Stomach (tissue), 4 donors: ENCODE measurements at regions not wholly inside any gene's neighbourhood (a gene's known extent, or its start where the extent isn't known, plus 50 kb on each side); places are given as distances from the start of the nearest gene placed in this dataset.

Experiments
- CTCF ChIP-seq, 7 experiments: fragments of 450-650 bp in 4 of 7; fragments of 200-600 bp in 3 of 7; sonication (generic) in 3 of 7; IDR thresholded peaks; one replicate each; pipeline ENCODE4 v1.5.1; 2016 to 2019; ENCODE audit warnings: antibody characterized with exemption in 7 of 7, control low read depth in 2 of 7, mild to moderate bottlenecking in 1 of 7
- POLR2A ChIP-seq, 4 donors: fragments of 450-650 bp; IDR thresholded peaks; one replicate each; pipeline ENCODE4 v1.6.1; 2016; ENCODE audit warnings: antibody characterized with exemption in 4 of 4, control low read depth in 2 of 4, mild to moderate bottlenecking in 1 of 4, moderate library complexity in 1 of 4
- POLR2AphosphoS5 ChIP-seq, 3 donors: sonication (generic); formaldehyde crosslinking; IDR thresholded peaks; one replicate each; pipeline ENCODE4 v1.6.1; 2016; ENCODE audit warnings: antibody characterized with exemption in 3 of 3

DNA sequence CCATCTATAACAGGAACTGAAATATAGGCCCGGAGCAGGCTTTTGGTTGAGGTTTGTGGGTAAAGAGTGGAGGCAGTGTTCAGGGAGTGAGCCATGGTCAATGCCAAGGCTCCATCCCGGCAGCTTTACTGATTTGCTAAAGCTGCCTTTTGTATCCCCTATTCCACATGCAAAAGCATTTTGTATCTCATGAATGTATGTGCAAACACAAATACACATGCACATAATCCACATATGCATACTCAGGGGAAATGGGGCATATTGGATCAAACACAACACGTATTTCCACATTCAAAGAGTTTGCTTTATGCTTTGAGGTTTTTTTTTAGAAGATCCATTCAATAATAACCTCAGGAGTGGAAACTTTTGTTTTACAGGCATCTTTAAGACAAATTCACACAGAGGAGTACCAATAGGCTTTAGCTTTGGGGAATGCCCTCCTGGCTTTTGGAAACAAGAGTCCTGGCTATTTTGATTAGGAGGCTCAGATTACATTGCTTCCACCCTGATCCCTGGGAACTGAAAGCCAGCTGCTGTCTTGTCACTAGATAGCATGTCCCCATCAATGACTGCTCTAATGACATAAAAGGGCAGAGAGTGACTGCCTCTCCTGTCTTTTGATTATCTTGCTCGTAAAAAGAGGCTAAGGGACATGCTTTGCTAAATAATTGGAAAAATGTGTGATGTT lies 263.2 kb downstream of the EN1 start:
- TF ChIP-seq CTCF (IDR thresholded peaks at IDR 0.05) (no peak), POLR2A (IDR thresholded peaks at IDR 0.05) (no peak), POLR2AphosphoS5 (IDR thresholded peaks at IDR 0.05) (no peak)
